ENCODE measurements at regions not wholly inside any gene's neighbourhood (a gene's known extent, or its start where the extent isn't known, plus 50 kb on each side); places are given as distances from the start of the nearest gene placed in this dataset.

DNA sequence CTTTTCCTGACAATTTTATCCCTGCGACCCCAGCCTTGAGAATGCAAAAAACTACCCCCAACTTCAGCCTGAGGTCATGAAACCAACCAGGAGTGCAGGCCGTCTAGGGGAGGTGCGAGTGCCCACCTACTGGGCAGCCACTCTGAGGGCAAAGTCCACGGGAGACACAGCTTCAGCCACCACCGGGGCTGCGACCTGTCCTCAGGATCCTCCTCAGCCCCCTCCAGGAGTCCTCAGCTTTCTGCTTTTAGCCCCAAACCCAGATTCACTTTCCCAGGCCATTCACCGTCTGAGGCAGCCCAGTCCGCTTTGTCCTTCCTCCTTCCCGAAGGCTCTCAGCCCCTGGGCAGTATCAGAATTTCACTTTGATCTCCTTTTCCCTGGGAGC lies 210.2 kb upstream of the TNP1 start:
- Histone ChIP-seq H3K9me3 (replicated peaks; ENCODE audit: control insufficient read depth, low read depth, low read length) (peaks cover 3% of the 10 kb centered on the region), H3K27ac (ENCODE audit: low read length) (no peak overlapping the region), H3K36me3 (ENCODE audit: control insufficient read depth, insufficient read depth, low read length) (no peaks in the 10 kb centered on the region), H3K4me1 (ENCODE audit: control insufficient read depth, insufficient read depth, low read length) (peaks cover 3% of the 10 kb centered on the region), H3K4me3 (ENCODE audit: low read length) (no peak overlapping the region), H3K27me3 (ENCODE audit: control insufficient read depth, insufficient read depth, low read length) (peaks cover 4% of the 10 kb centered on the region)
- no peak for DNase-seq
- 83% methylated on average over 8 of the region's 9 CpGs for WGBS (ENCODE audit: insufficient coverage)

DNA sequence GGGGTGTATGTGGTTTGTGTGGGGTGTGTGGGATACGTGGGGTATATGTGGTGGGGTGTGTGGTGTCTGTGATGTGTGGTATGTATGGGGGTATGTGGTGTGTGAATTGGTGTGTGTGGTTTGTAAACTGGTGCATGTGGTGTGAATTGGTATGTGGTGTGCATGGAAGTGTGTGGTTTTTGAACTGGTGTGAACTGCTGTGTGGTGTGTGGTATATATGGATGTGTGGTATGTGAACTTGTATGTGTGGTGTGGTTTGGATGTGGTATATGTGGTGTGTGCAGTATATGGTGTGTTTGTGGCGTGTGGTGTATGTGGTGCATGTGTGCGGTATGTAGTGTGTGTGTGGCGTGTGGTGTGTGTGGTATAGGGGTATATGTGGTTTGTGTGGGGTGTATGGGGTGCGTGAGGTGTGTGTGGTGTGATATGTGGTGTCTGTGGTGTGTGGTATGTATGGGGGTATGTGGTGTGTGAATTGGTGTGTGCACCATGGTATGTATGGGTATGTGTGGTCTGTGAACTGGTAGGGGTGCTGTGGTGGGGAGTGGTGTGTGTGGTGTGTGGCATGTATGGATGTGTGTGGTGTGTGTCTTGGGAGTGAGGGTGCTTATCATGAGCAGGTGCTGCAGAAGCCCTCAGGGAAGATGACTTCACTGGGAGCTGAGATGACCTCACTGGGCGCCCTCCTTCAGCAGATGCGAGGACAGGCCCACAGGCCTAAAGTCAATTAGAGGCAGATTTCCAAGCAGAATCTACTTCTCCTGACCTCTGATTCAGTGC lies 209.6 kb upstream of the TNP1 start:
- H3K4me1 ChIP-seq (ENCODE audit: control insufficient read depth, insufficient read depth, low read length): peaks cover 6% of the 10 kb centered on the region
- no peak overlapping the region for H3K4me3 ChIP-seq (ENCODE audit: low read length)
- H3K27ac ChIP-seq (ENCODE audit: low read length): no peak overlapping the region
- no peak for DNase-seq
- peaks cover 4% of the 10 kb centered on the region for H3K27me3 ChIP-seq (ENCODE audit: control insufficient read depth, insufficient read depth, low read length)
- H3K9me3 ChIP-seq (replicated peaks; ENCODE audit: control insufficient read depth, low read depth, low read length): peaks cover 3% of the 10 kb centered on the region
- 95% methylated on average over 7 of the region's 7 CpGs for WGBS (ENCODE audit: insufficient coverage)
- H3K36me3 ChIP-seq (ENCODE audit: control insufficient read depth, insufficient read depth, low read length): no peaks in the 10 kb centered on the region

DNA sequence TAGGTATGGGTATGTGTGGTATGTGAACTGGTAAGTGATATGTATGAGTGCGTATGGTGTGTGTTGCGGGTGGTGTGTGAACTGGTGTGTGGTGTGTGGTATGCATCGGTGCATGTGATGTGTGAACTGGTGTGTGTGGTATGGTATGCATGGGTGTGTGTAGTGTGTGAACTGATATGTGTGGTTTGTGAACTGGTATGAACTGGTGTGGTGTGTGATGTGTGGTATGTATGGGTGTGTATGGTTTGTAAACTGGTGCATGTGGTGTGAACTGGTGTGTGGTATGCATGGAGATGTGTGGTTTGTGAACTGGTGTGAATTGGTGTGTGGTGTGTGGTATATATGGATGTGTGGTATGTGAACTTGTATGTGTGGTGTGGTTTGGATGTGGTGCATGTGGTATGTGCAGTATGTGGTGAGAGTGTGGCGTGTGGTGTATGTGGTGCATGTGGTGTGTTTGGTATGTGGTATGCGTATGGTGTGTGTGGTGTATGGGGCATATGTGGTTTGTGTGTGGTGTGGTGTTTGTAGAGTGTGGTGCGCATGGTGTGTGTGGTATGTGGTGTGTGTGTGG lies 208.9 kb upstream of the TNP1 start:
- Histone ChIP-seq H3K27ac (ENCODE audit: low read length) (no peak overlapping the region), H3K4me3 (ENCODE audit: low read length) (no peak overlapping the region), H3K4me1 (ENCODE audit: control insufficient read depth, insufficient read depth, low read length) (peaks cover 13% of the 10 kb centered on the region), H3K27me3 (ENCODE audit: control insufficient read depth, insufficient read depth, low read length) (peaks cover 4% of the 10 kb centered on the region), H3K9me3 (replicated peaks; ENCODE audit: control insufficient read depth, low read depth, low read length) (peaks cover 3% of the 10 kb centered on the region), H3K36me3 (ENCODE audit: control insufficient read depth, insufficient read depth, low read length) (no peaks in the 10 kb centered on the region)
- 100% methylated on average over 6 of the region's 6 CpGs for WGBS (ENCODE audit: insufficient coverage)
- no peak for DNase-seq

DNA sequence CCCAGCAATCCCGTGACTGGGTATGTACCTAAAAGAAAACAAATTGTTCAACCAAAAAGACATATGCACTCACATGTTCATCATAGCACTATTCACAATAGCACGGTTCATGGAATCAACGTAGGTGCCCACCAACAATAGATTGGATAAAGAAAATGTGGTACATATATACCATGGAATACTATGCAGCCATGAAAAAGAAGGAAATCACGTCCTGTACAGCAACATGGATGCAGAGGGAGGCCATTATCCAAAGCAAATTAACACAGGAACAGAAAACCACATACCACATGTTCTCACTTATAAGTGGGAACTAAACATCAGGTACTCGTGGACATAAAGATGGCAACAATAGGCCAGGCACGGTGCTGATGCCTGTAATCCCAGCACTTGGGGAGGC lies 207.9 kb upstream of the TNP1 start:
- Histone ChIP-seq H3K4me3 (ENCODE audit: low read length) (no peak overlapping the region), H3K27me3 (ENCODE audit: control insufficient read depth, insufficient read depth, low read length) (peaks cover 4% of the 10 kb centered on the region), H3K27ac (ENCODE audit: low read length) (no peak overlapping the region), H3K36me3 (ENCODE audit: control insufficient read depth, insufficient read depth, low read length) (no peaks in the 10 kb centered on the region), H3K9me3 (replicated peaks; ENCODE audit: control insufficient read depth, low read depth, low read length) (peaks cover 3% of the 10 kb centered on the region), H3K4me1 (ENCODE audit: control insufficient read depth, insufficient read depth, low read length) (peaks cover 13% of the 10 kb centered on the region)
- no peak for DNase-seq
- WGBS (ENCODE audit: insufficient coverage): 100% methylated on average over 1 of the region's 6 CpGs

DNA sequence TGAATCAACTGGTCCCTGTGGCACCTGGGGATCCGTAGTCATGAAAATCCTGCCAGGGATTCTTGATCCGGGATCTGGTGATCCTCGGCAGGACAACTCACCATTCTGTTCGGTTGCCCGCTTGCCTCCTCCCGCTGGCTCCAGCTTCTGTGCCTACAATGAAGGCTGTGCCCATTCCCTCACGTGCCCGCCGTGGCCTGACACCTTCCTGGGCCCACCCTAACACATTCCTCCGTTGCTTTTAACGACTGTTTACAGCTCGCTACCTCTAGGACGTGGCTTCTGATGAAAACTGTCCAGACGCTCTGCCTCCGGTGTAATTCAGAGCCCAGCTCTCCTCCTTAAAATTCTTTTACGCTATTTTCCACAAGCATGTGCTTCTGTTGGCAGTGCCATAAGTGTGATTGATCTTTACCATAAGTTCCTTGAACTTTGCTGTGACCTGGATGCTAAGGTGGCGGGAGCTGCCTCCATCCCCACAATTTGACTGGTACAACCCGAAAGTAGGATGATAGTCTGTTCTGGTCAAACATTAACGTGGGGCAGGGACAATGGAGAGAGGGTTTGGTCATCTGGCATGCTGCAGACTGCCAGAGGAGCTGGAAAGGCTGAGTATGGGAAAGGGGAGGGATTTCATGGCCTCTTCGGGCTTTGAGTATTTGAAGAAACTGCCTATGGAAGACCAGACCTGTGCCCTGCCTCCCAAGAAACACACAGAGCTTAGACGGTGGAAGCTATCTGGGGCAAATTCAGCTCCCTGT lies 206.8 kb upstream of the TNP1 start:
- Histone ChIP-seq H3K36me3 (ENCODE audit: control insufficient read depth, insufficient read depth, low read length) (no peaks in the 10 kb centered on the region), H3K27ac (ENCODE audit: low read length) (no peak overlapping the region), H3K4me1 (ENCODE audit: control insufficient read depth, insufficient read depth, low read length) (peaks cover 13% of the 10 kb centered on the region), H3K27me3 (ENCODE audit: control insufficient read depth, insufficient read depth, low read length) (peaks cover 4% of the 10 kb centered on the region), H3K9me3 (replicated peaks; ENCODE audit: control insufficient read depth, low read depth, low read length) (peaks cover 3% of the 10 kb centered on the region), H3K4me3 (ENCODE audit: low read length) (no peak overlapping the region)
- WGBS (ENCODE audit: insufficient coverage): 83% methylated on average over 15 of the region's 21 CpGs
- no peak for DNase-seq

DNA sequence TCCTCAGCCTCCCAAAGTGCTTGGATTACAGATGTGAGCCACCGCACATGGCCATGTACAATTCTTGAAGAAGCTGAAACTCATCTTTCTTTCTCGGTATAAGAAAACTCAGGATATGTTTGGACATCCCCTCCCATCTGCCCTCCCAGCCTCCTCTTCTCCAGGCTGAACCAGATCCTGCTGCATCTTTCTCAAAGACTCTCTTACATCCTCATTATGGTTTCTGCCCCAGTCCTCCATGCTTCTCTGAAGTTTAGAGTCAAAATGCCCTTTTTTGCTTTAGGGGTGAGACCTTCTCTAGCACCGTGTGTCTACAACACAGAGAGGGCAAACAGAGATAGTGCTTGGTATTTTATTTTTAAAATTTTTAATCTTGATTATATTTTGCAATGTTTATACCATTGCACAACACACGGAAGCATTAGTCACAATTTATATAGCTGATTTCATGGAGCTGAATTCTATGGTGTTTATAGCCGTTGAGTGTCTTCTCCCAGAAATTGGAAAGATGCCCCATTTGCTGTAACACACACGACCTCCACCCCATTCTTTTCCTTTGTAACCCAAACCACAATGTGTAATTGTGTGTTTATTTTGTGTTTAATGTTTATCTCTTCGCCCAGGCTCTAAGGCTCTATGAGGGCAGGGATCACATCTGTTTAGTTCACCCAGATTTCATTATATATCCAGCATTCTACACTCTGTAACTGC lies 206.0 kb upstream of the TNP1 start:
- Histone ChIP-seq H3K27me3 (ENCODE audit: control insufficient read depth, insufficient read depth, low read length) (peaks cover 4% of the 10 kb centered on the region), H3K4me1 (ENCODE audit: control insufficient read depth, insufficient read depth, low read length) (peaks cover 13% of the 10 kb centered on the region), H3K36me3 (ENCODE audit: control insufficient read depth, insufficient read depth, low read length) (no peaks in the 10 kb centered on the region), H3K9me3 (replicated peaks; ENCODE audit: control insufficient read depth, low read depth, low read length) (peaks cover 3% of the 10 kb centered on the region), H3K4me3 (ENCODE audit: low read length) (no peak overlapping the region), H3K27ac (ENCODE audit: low read length) (no peak overlapping the region)
- peak; percentile 52 for DNase-seq
- WGBS (ENCODE audit: insufficient coverage): 100% methylated on average over 2 of the region's 7 CpGs

DNA sequence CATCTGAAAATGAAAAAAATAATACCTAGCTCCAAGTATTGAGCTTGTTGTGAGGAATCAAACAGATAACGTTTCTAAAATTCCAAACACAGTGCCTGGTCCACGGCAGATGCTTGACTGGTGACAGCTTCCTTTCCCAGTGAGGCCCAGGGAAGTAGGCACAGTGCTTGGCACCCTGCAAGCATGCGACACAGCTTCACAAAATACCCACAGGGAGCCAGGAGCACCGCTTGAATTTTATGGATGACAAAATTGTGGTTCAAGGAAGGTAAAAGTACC lies 205.1 kb upstream of the TNP1 start:
- Histone ChIP-seq H3K4me3 (ENCODE audit: low read length) (peak overlapping the region; percentile 31), H3K4me1 (ENCODE audit: control insufficient read depth, insufficient read depth, low read length) (peaks cover 13% of the 10 kb centered on the region), H3K27ac (ENCODE audit: low read length) (peak overlapping the region; percentile 58), H3K9me3 (replicated peaks; ENCODE audit: control insufficient read depth, low read depth, low read length) (peaks cover 3% of the 10 kb centered on the region), H3K27me3 (ENCODE audit: control insufficient read depth, insufficient read depth, low read length) (peaks cover 4% of the 10 kb centered on the region), H3K36me3 (ENCODE audit: control insufficient read depth, insufficient read depth, low read length) (no peaks in the 10 kb centered on the region)
- no peak for DNase-seq
- WGBS (ENCODE audit: insufficient coverage): no CpG with 5 or more reads among the region's 4 CpGs

DNA sequence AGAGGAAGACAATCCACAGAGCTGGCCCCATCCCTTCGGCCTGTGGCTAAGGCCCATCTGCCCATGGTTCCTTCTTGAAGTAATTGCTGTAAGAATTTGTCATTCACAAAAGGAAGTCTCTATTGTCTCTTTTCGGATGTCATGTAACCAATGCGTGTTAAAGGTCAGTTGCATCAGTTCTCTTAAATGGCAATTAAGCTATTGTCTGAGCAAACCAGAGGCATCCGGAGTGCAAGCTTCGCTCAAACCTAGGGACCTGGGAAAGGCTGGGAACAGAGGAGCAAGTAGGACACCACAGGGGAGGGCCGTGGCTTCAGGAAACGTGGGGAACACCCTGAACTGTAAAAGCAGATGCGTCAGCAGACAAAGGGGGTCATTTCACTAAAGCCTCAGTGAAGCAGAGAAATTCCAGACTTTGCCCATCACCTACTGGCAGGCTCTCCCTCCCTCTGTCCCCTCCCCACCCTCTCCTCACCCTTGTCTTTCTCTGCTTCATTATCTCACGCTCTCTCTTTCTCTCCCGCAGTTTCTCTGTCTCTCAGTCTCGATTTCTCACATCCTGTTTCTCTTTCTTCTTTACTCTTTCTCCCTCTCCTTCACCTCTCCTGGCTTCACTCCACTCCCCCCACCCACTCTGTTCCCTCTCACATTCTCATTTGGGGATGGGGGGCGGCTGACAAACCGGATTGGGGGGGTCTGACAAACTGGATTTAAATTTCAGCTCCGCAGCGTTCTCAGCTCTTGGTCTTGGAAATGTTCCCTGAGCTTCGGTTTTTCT lies 204.6 kb upstream of the TNP1 start:
- peak; percentile 78 for DNase-seq
- H3K9me3 ChIP-seq (replicated peaks; ENCODE audit: control insufficient read depth, low read depth, low read length): peaks cover 3% of the 10 kb centered on the region
- H3K27me3 ChIP-seq (ENCODE audit: control insufficient read depth, insufficient read depth, low read length): peaks cover 4% of the 10 kb centered on the region
- no peaks in the 10 kb centered on the region for H3K36me3 ChIP-seq (ENCODE audit: control insufficient read depth, insufficient read depth, low read length)
- peak overlapping the region; percentile 31 for H3K4me3 ChIP-seq (ENCODE audit: low read length)
- peaks cover 13% of the 10 kb centered on the region for H3K4me1 ChIP-seq (ENCODE audit: control insufficient read depth, insufficient read depth, low read length)
- H3K27ac ChIP-seq (ENCODE audit: low read length): peak overlapping the region; percentile 58
- WGBS (ENCODE audit: insufficient coverage): 31% methylated on average over 8 of the region's 16 CpGs

DNA sequence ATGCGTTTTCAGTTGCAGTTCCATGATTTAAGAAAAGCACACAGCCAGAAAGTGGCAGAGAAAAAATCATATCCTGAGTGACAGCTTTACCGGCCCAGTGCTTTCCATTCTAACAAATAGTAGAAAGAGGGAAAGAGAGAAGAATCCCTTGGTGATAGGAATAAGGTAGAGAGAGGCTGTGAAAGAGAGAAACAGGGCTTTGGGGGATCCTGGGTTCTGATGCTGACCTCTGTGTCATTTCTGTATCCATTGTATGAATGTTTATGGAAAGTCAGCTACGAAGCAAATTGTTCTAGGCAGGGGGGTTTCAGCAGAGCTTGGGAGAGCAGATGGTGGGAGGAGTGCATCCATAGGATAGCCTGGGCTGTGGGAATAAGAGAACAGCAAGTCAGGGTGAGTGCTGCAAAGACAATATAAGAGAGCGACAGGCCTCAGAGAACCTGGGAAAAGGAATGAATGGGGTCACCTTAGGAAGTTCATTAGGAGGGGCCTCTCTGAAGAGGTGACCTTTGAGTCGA lies 203.4 kb upstream of the TNP1 start:
- Histone ChIP-seq H3K4me3 (ENCODE audit: low read length) (no peak overlapping the region), H3K27ac (ENCODE audit: low read length) (no peak overlapping the region), H3K36me3 (ENCODE audit: control insufficient read depth, insufficient read depth, low read length) (no peaks in the 10 kb centered on the region), H3K9me3 (replicated peaks; ENCODE audit: control insufficient read depth, low read depth, low read length) (peaks cover 3% of the 10 kb centered on the region), H3K4me1 (ENCODE audit: control insufficient read depth, insufficient read depth, low read length) (peaks cover 13% of the 10 kb centered on the region), H3K27me3 (ENCODE audit: control insufficient read depth, insufficient read depth, low read length) (peaks cover 4% of the 10 kb centered on the region)
- WGBS (ENCODE audit: insufficient coverage): 87% methylated on average over 3 of the region's 5 CpGs
- DNase-seq: no peak

Measured in muscle of leg (tissue), 3 donors.